Activated T-helper 1 cell treated with anti-CD3 and anti-CD28 coated beads, Interleukin-12 subunit alpha, Interleukin-12 subunit beta, Interleukin-2, Interleukin-4 antibody, amounts not matched to agents 30 ng/mL and 10 ng/mL and 1 ng/mL, durations not matched to agents 14 hours and 24 hours and 36 hours (primary cell): ENCODE measurements at regions not wholly inside any gene's neighbourhood (a gene's known extent, or its start where the extent isn't known, plus 50 kb on each side); places are given as distances from the start of the nearest gene placed in this dataset.

Experiments used
- DNase-seq: peaks from one replicate; pipeline ENCODE4 v3.0.0; 2021; ENCODE audit warnings: low spot score
- H3K27ac Mint-ChIP-seq: one replicate; pipeline ENCODE4 v1.8.0; 2021; ENCODE audit warnings: mild to moderate bottlenecking, mixed read lengths
- H3K27me3 Mint-ChIP-seq: one replicate; pipeline ENCODE4 v1.8.0; 2022; ENCODE audit warnings: mild to moderate bottlenecking, moderate library complexity, mixed read lengths; ENCODE audit not compliant: insufficient read depth
- H3K36me3 Mint-ChIP-seq: one replicate; pipeline ENCODE4 v1.8.0; 2021; ENCODE audit warnings: low read depth, mixed read lengths
- H3K4me1 Mint-ChIP-seq: one replicate; pipeline ENCODE4 v1.8.0; 2021; ENCODE audit warnings: low read depth, mixed read lengths
- H3K4me3 Mint-ChIP-seq: one replicate; pipeline ENCODE4 v1.8.0; 2021; ENCODE audit warnings: mild to moderate bottlenecking, moderate library complexity, mixed read lengths
- H3K9me3 Mint-ChIP-seq: one replicate; pipeline ENCODE4 v1.8.0; 2021; ENCODE audit warnings: mixed read lengths
- intact Hi-C: fragments of 100-400 bp; cut with micrococcal nuclease; formaldehyde crosslinking; loops from one replicate; pipeline ENCODE4 v1.15.1; 2024

DNA sequence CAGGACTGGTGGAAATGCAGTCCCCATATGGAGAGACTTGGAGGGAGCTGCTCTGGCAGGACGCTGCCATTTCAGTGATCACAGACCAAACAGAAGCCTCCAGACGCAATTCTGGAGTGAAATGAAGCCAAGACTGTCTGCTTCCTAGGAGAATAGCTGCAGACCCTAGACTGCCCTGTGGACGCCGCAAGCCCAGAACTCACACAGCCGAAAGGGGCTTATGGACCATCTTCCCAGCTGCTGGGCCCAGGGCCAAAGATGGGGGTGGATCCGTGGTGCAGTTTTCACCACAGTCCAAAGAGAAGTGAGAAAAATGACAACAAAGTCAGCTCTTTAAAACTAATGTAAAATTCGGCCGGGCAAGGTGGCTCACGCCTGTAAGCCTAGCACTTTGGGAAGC is 165.7 kb downstream of the CBLN1 start:
- no peak overlapping the region for H3K27ac Mint-ChIP-seq

DNA sequence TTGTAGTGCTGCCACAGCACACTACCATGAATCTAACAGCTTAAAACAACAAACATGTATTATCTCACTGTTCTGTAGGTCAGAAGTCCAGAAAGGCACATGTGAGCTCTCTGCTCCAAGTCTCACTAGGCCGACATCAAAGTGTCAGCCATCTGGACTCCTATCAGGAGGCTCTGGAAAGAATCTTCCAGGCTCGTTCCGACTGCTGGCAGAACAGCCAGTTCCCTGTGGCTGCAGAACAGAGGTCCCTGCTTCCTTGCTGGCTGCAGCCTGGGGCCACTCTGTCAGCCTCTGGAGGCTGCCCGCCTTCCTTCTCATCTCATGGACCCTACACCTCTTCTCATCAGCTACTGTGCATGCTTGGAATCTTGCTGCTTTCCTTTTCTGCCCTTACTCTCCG is 168.9 kb downstream of the CBLN1 start:
- H3K4me1 Mint-ChIP-seq: no peaks in the 10 kb centered on the region
- no peaks in the 10 kb centered on the region for H3K27me3 Mint-ChIP-seq
- DNase-seq: no peak
- no peak overlapping the region for H3K4me3 Mint-ChIP-seq
- no peaks in the 10 kb centered on the region for H3K9me3 Mint-ChIP-seq
- no peak overlapping the region for H3K27ac Mint-ChIP-seq
- intact Hi-C loops: no loop called here
- H3K36me3 Mint-ChIP-seq: no peaks in the 10 kb centered on the region

More for the DNA sequence above, 165.7 kb downstream of the CBLN1 start:
- DNase-seq: no peak
- no peak overlapping the region for H3K4me3 Mint-ChIP-seq
- H3K36me3 Mint-ChIP-seq: no peaks in the 10 kb centered on the region
- H3K4me1 Mint-ChIP-seq: no peaks in the 10 kb centered on the region
- no peaks in the 10 kb centered on the region for H3K9me3 Mint-ChIP-seq
- no peaks in the 10 kb centered on the region for H3K27me3 Mint-ChIP-seq
- intact Hi-C loops: no loop called here

DNA sequence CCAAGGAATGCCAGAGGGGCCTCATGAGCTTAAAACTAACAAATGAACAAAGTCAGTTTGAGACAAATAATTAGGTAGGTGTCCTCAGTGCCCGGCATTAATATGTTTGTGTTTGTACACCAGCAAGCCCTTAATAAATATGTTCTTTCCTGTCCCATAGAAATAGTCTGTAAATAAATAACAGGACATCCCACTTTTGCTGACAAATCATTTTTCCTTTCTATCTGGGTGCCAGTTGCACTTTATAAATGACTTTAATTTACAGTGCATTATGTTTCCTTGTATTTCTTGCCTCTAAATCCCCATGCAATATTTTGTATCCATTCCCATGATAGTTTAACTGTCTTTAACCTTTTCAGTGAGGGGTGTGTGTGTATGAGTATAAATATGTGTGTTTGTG is 170.3 kb downstream of the CBLN1 start:
- Mint-ChIP-seq H3K27ac (no peak overlapping the region), H3K36me3 (no peaks in the 10 kb centered on the region), H3K4me1 (no peaks in the 10 kb centered on the region), H3K9me3 (no peaks in the 10 kb centered on the region), H3K4me3 (no peak overlapping the region), H3K27me3 (no peaks in the 10 kb centered on the region)
- no peak for DNase-seq
- intact Hi-C loops: no loop called here

DNA sequence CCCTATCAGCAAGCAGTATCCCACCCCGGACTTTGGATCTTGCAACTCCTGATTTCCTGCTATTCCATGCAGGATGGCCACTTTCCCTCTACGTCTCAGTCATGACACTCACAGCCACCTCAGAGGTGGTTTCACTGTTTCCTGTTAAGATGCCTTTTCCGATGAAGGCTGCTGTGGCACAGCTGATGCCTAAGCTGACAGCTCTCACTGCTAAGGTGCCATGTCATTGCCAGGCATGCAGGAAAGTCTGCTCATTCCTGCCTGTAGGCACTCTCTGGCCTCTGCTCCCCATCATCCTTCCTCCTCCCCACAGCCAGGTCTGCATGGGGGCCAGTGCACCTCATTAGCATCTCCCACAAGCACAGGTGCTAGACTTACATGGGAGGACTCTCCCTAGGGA is 173.0 kb downstream of the CBLN1 start:
- no peaks in the 10 kb centered on the region for H3K27me3 Mint-ChIP-seq
- no peak overlapping the region for H3K27ac Mint-ChIP-seq
- DNase-seq: no peak
- no peaks in the 10 kb centered on the region for H3K4me1 Mint-ChIP-seq
- no peaks in the 10 kb centered on the region for H3K9me3 Mint-ChIP-seq
- no peaks in the 10 kb centered on the region for H3K36me3 Mint-ChIP-seq
- no peak overlapping the region for H3K4me3 Mint-ChIP-seq
- intact Hi-C loops: no loop called here

DNA sequence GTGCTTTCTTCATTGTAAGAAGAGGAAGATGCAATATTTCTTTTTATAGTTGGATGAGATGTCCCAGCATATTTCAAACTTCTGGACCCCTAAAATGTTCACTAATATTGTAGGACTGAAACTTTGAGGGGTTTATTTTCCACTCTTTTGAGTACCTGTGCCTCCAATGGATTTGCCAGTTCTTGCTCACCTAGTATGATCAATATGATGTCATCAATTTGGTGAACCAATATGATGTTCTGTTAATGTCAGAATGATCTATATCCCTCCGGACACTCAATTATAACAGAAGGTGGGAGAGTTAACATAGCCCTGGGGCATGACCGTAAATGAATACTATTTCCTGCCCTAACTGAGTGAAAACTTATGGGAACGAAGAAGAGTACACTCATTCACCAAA is 178.3 kb downstream of the CBLN1 start:
- H3K36me3 Mint-ChIP-seq: no peaks in the 10 kb centered on the region
- no peaks in the 10 kb centered on the region for H3K4me1 Mint-ChIP-seq
- intact Hi-C loops: no loop called here
- H3K9me3 Mint-ChIP-seq: no peaks in the 10 kb centered on the region
- H3K27ac Mint-ChIP-seq: no peak overlapping the region
- no peak overlapping the region for H3K4me3 Mint-ChIP-seq
- DNase-seq: no peak
- no peaks in the 10 kb centered on the region for H3K27me3 Mint-ChIP-seq

DNA sequence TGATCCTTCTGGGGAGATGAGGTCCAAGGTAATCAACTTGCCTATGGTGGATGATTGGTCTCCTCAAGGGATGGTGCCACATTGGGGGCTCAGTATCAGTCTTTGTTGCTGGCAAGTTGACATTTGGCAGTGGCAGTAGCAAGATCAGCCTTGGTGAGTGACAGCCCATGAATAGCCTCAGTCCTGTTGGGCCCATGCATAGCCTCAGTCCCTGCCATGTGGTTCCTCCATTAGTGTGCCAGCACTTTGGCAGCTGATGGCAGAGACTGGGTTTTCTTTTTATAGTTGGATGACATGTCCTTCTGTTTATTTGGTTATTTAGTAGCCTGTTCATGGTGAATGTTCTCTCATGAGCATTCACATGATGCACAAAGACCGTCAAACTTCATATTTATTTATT is 179.6 kb downstream of the CBLN1 start:
- Mint-ChIP-seq H3K27me3 (no peaks in the 10 kb centered on the region), H3K4me3 (no peak overlapping the region), H3K4me1 (no peaks in the 10 kb centered on the region), H3K27ac (no peak overlapping the region), H3K9me3 (no peaks in the 10 kb centered on the region), H3K36me3 (no peaks in the 10 kb centered on the region)
- intact Hi-C loops: no loop called here
- DNase-seq: no peak

DNA sequence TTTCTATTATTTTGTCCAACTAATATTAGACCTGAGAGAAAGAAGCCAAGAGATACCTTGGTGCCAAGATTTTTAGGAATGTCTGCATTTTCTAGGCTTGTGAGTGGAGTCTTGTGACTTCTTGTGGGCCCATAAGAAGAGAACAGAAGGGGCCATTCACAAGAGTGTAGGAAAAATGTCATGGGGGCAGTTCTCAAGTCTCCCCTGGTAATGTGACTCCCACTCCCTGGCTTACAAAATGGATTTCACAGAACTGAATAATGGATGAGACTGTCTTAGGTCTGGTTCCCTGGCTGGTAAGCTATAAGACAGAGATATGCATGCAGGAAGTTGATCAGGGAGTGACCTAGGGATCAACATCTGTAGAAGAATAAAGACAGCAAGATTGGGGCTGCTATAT is 181.3 kb downstream of the CBLN1 start:
- Mint-ChIP-seq H3K4me1 (no peaks in the 10 kb centered on the region), H3K27ac (no peak overlapping the region), H3K27me3 (no peaks in the 10 kb centered on the region), H3K4me3 (no peak overlapping the region), H3K36me3 (no peaks in the 10 kb centered on the region), H3K9me3 (no peaks in the 10 kb centered on the region)
- intact Hi-C loops: no loop called here
- DNase-seq: no peak

DNA sequence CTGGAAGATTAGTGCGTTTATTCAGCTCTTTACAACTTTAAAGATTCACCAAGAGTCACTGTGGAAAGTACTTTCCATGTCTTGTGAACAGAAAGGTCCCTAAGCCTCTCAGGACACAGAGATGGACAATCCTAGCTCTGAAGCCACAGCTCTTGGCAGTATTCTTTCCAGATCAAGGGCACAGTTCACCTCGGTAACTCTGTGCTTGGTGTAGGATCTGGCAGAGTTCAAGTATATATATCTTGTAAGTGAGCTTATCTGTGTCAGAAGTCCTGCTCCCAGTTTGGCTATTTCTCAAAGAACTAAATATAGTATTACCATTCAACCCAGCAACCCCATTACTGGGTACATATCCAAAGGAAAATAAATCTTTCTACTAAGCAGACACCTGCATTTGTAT is 183.7 kb downstream of the CBLN1 start:
- Mint-ChIP-seq H3K9me3 (no peaks in the 10 kb centered on the region), H3K4me3 (no peak overlapping the region), H3K4me1 (no peaks in the 10 kb centered on the region), H3K27ac (no peak overlapping the region), H3K36me3 (no peaks in the 10 kb centered on the region), H3K27me3 (no peaks in the 10 kb centered on the region)
- DNase-seq: no peak
- intact Hi-C loops: no loop called here

DNA sequence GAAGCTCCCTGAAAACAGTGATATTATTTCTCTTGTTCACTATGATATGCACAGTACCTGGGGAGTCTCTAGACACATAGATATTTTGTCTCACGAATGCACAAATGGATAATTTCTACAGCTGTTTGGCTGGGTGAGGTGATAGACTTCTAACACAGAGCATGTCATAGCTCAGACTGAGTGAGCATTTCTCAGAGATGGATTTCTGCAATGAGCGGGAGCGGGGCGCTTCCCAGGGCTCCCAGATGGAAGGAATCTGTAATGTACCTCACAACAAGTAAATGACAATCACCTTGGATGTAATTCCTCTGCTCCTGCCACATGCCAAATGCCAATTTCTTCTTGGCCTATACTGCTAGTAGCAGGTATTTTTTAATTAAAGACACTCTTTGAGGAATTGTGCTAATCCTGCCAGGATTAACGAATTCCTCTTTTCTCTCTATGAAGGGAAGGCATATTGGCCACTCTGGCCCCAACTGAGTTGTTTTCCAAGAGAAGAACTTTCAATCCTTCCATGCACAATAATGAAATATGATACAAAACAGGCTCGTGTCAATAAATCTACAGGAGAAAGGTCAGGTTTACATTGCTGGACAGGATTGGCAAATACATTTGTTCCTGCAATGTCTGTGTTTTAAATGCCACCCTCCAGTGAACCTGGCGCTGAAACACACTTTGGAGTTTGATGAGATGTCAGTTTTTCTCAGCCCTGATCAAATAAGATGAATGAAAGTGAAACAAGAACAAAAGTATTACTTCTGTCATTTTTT is 185.3 kb downstream of the CBLN1 start:
- Mint-ChIP-seq H3K4me3 (no peak overlapping the region), H3K4me1 (no peaks in the 10 kb centered on the region), H3K27me3 (no peaks in the 10 kb centered on the region), H3K9me3 (no peaks in the 10 kb centered on the region), H3K27ac (no peak overlapping the region), H3K36me3 (no peaks in the 10 kb centered on the region)
- intact Hi-C loops: no loop called here
- no peak for DNase-seq

DNA sequence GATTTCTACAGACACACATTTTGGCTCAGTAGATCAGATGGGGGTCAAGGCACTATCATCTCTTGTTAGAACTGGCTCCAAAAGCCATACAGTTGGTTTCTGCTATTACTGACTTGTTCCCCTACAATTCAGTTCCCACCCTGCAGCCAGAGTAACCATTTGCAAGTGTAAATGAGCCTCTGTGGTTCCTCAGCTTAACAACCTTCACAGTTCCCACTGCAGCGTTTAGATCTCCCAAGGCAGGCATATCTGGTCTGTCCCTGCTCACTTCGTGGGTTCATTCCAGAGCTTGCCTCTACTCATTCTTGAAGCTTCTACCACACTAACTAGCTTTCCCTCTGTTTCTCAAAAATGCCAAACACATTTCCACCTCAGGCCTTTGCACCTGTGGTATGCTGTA is 186.1 kb downstream of the CBLN1 start:
- no peaks in the 10 kb centered on the region for H3K36me3 Mint-ChIP-seq
- H3K27ac Mint-ChIP-seq: no peak overlapping the region
- H3K9me3 Mint-ChIP-seq: no peaks in the 10 kb centered on the region
- no peak for DNase-seq
- H3K4me1 Mint-ChIP-seq: no peaks in the 10 kb centered on the region
- intact Hi-C loops: no loop called here
- no peaks in the 10 kb centered on the region for H3K27me3 Mint-ChIP-seq
- H3K4me3 Mint-ChIP-seq: no peak overlapping the region

DNA sequence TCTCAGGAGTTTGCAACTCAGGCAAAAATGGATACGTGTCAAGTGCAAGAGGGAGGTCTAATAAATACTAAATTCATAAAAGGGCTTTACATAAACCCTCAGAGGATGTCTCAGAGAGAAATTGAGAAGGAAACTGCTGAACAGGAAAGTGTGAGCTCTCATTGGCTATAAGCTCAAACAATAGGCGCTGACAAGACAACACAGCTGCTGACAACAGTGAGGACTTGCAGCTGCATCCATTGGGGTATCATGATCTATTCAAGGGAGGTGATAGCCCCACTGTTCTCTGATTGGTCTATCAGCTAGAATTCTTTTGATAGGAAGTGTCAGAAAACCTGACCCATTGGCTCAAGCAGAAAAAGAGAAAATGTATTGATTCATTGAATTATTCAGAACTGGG is 187.2 kb downstream of the CBLN1 start:
- no peaks in the 10 kb centered on the region for H3K4me1 Mint-ChIP-seq
- H3K9me3 Mint-ChIP-seq: no peaks in the 10 kb centered on the region
- H3K4me3 Mint-ChIP-seq: no peak overlapping the region
- intact Hi-C loops: no loop called here
- no peaks in the 10 kb centered on the region for H3K36me3 Mint-ChIP-seq
- H3K27me3 Mint-ChIP-seq: no peaks in the 10 kb centered on the region
- H3K27ac Mint-ChIP-seq: no peak overlapping the region
- DNase-seq: no peak

DNA sequence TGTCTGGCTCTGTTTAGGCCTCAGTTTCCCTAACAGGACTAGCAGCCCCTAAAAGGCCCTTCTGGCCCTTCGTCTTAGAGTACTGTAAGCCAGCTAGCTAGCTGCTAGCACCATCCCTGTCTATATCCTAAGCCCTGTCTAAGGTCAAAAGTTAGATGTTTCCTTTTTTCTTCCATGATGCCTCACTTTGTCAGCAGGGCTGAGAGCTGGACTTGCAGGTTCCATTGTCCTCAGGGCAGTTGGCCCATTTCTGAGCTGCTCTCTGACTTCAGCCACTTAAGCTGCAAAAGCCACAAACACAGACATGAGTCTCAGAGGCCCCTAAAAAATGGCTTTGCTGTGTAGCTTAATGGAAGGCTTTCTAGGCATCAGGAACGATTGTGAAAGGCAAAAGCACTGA is 187.7 kb downstream of the CBLN1 start:
- no peak for DNase-seq
- Mint-ChIP-seq H3K36me3 (no peaks in the 10 kb centered on the region), H3K27me3 (no peaks in the 10 kb centered on the region), H3K9me3 (no peaks in the 10 kb centered on the region), H3K4me1 (no peaks in the 10 kb centered on the region), H3K27ac (no peak overlapping the region), H3K4me3 (no peak overlapping the region)
- intact Hi-C loops: no loop called here

DNA sequence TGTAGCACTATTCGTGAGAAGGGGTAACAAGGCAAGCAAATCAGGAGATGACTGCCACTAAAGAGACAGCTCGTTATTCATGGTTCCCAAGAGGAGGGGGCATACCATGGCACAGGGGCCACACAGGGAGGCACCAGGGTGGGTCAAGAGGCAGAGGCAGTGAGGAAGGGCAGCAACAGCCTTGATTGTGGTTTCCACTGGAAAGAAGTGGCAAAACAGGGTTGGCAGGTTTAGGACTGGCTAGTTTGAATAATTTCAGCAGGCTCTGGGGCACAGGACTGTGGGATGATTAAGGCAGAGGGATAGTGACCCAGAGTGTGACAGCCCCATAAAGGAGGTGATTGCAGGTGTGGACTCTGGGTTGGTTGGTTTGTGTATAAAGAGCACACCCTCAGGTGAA is 188.9 kb downstream of the CBLN1 start:
- intact Hi-C loops: no loop called here
- no peak for DNase-seq
- no peak overlapping the region for H3K27ac Mint-ChIP-seq
- H3K9me3 Mint-ChIP-seq: no peaks in the 10 kb centered on the region
- no peaks in the 10 kb centered on the region for H3K4me1 Mint-ChIP-seq
- no peaks in the 10 kb centered on the region for H3K36me3 Mint-ChIP-seq
- H3K27me3 Mint-ChIP-seq: no peaks in the 10 kb centered on the region
- no peak overlapping the region for H3K4me3 Mint-ChIP-seq

DNA sequence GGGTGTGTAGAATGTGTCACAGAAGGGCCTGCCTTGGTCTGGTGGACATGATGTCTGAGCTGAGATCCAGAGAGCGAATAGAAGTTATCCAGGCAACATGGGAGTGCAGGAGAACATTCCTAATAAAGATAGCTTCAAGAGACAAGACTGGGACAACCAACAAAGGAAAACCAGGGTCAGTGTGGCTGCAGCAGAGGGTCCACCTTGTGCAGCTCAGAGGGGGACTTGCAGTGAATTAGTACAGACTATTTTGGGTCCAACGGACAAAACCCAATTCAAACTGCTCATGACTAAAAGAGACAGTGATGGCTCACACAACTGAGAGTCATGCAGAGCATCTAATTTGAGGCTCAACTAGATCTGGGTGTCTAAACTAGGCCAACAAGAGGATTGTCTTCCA is 192.1 kb downstream of the CBLN1 start:
- intact Hi-C loops: no loop called here
- no peak overlapping the region for H3K27ac Mint-ChIP-seq
- peaks cover 11% of the 10 kb centered on the region for H3K9me3 Mint-ChIP-seq
- no peaks in the 10 kb centered on the region for H3K36me3 Mint-ChIP-seq
- H3K4me3 Mint-ChIP-seq: no peak overlapping the region
- no peaks in the 10 kb centered on the region for H3K27me3 Mint-ChIP-seq
- DNase-seq: no peak
- no peaks in the 10 kb centered on the region for H3K4me1 Mint-ChIP-seq
